HG02943 (cell line): ENCODE measurements at regions not wholly inside any gene's neighbourhood (a gene's known extent, or its start where the extent isn't known, plus 50 kb on each side); places are given as distances from the start of the nearest gene placed in this dataset.
"Not testable (repeated sequence)": the region's sequence is repeated elsewhere in the genome, so short reads cannot be mapped to it uniquely, and the experiment has no call there.

Experiments used
- ATAC-seq: cut with Tn5 transposase; IDR thresholded peaks from one replicate; pipeline ENCODE4 v1.9.1; 2021; ENCODE audit warnings: mild to moderate bottlenecking, low read depth, moderate library complexity; ENCODE audit not compliant: unreplicated experiment

DNA sequence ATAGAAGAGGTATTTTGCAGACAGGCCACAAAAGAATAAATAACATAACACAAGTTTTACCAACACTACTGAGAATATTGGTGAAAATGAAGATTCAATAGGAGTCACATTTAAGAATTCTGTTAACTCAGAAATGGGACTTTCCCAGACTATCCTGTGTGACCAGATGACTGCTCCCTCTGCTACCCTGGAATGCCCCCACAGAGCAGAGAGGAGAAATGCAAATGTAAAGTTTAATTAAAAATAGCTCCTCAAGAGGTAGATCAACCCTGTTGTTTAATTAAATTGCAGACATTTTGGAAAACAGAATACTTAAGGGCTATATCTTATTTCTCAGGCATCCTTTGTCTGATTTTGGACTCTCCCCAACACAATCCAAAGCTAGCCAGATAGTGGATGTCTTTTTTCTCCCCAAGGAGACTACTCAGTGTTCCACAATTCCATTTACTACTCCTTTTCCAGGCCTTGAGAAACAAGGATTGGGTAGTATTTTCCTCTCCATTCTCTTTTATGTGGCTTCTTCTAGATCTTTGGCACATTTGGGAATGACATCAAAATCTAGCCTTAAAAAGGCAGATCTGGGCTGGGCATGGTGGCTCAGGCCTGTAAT, 104.7 kb upstream of the TSC22D1 start:
- ATAC-seq, result no peak

DNA sequence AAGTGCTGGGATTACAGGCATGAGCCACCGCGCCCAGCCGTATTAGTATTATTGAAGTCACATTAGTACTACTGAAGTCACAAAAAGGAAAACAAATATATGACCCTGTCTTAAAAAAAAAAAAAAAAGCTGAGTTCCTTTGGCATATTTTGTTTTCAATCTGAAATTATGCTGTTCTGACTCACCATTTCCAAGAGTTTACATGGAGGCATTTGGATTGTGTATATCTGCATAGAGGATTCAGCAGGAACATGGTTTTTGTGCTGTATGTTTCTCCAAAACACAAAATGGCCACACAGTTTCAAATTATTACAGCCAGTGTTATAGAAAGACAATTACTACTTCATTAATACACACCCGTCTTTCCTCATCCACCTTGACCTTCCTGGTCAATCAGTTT, 103.5 kb upstream of the TSC22D1 start:
- no peak for ATAC-seq

DNA sequence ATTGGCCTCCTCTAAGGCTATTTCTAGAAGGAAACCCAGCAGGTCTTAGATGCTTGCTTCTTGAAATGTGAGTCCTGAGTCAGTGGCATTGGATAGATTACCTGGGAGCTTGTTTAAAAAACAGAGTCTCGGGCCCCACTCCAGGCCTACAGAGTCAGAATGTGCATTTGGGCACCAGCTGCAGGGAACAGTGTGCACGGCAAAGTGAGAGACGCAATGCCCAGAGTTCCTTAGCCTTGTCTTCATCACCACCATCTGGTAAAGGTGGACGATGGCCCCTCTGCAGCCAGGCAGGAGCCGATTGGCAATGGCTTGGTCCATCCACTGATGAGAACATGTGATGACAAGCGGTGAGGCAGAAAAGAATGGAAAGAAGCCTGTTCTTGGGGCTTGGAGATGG, 102.1 kb upstream of the TSC22D1 start:
- no peak for ATAC-seq

DNA sequence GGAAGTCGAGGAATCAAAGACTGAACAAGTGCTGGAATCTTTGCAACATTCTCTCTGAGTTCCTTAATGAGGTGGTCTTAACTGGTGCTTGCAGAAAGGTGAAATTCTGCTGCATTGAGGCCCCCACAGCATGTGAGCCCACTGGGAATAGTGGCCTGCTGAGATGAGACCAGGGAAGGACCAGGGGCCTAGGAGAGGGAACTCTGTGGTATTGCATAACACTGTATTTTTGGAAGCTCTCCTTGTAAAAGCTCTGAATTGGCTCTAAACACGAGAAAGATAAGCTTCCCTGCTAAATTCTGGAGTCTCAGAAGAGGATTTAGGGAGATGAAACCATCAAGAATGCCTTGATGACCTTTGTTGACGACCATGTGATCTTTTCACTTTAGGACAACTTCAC, 100.4 kb upstream of the TSC22D1 start:
- ATAC-seq, result no peak

DNA sequence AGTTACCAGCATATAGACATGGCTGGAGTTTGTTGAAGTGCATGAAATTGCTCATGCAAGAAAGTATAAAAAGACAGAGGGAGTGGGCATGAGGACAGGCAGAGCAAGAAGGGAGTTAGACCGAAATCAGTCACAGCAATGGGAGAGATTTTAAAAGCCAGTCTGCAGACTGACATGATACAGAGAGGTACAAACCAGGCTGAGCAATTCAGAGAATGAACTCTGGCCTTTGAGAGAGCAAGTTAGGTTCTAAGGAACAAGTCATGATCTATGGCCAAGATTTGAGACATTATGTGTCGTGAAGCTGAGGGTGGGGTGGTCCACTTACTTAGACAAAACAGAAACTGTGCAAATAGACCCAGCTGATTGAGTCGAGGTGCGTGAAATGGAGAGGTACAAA, 93.4 kb upstream of the TSC22D1 start:
- no peak for ATAC-seq

DNA sequence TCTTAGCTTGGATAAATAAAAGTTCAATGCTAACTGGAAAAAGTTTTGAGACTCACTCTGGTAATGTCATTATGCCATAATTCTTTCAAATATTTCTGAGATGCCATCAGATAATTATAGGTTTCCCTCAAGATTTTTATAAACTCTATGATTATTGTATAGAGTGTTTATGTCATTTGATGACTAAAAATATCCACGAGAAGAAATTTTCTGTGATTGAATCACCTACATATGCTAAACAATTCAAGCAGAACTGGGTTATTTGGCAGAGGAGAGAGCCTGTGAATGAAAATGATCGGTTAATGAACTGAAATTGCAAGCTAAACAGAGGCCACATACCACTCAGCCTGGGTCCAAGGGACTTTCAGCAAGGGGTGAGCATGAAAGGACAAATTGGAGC, 92.6 kb upstream of the TSC22D1 start:
- ATAC-seq, result no peak

DNA sequence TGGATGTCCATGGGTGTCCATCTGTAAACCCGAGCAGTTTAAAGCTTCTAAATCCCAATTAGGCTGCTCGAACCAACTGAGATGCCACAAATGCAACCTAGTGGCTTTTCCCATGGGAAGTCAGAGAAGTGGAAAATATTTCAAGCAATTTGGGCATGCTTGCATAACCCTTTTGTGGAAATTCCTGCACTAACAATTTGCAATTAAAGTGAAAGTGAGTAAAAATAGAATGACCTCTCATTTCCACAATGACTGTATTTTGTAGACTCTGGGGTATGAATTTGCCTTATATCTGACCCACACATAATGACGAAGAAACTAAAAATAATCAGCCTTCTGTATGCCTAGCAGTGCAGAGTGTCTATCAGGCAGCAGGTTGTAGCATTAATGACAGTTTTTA, 91.8 kb upstream of the TSC22D1 start:
- no peak for ATAC-seq

DNA sequence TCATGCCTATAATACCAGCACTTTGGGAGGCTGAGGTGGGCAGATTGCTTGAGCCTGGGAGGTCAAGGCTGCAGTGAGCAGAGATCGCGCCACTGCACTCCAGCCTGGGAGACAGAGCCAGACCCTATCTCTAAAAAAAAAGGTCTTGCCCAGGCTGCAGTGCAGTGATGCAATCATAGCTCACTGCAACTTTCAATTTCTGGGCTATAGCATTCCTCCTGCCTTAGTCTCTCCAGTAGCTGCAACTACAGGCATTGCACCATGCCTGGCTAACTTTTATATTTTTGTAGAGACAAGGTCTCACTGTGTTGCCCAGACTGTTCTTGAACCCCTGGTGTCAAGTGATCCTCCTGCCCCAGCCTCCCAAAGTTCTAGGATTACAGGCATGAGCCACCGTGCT, 90.4 kb upstream of the TSC22D1 start:
- not testable (repeated sequence) for ATAC-seq

DNA sequence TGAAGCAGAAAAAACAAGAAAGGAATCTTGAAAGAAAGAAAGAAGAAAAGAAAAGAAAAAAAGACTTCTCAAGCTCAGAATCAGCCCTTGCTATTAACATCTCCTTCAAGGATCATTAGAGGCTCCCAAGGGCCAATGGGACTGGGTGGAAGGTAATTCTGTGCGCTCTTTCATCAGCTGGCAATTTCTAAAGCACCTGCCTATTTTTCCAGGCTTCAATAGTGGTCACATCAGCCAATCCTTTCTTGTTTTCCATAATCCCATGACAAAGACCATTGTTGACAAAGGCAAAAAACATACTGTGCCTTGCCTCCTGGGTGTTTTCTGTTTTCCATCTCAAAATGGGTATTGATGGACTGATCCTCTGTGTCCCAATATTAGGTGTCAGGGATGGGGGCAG, 88.2 kb upstream of the TSC22D1 start:
- no peak for ATAC-seq

DNA sequence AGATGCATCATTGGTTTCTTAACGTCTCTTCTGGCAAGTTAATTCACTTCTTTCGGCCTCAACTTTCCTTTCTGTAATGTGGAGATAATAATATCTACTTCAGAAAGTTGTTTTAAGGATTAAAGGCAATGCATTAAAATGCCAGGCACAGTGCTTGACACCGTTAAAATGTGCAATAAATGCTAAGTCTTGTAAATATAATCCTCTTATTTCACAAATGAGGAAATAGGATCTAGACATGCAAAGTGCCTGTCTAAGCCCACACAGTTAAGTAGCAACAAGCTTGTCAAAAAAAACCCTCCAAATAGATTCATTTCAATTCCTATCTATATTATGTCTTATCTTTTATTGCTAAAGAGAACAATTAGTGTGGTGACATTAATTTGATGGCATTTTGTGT, 86.4 kb upstream of the TSC22D1 start:
- no peak for ATAC-seq

DNA sequence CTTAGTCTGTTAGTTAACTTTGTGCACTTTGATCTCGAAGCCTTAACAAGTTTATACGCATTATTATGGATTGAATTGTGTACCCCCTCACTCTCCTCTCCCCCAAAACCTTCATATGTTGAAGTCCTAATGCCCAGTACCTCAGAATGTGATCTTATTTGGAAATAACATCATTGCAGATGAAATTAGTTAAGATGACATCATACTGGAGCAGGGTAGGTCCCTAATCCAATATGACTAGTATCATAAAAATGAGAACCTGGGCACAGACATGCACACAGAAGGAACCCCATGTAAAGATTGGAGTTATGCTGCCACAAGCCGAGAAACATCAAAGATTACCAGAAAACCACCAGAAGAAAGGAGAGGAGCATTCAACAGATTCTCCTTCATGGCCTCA, 85.8 kb upstream of the TSC22D1 start:
- no peak for ATAC-seq

DNA sequence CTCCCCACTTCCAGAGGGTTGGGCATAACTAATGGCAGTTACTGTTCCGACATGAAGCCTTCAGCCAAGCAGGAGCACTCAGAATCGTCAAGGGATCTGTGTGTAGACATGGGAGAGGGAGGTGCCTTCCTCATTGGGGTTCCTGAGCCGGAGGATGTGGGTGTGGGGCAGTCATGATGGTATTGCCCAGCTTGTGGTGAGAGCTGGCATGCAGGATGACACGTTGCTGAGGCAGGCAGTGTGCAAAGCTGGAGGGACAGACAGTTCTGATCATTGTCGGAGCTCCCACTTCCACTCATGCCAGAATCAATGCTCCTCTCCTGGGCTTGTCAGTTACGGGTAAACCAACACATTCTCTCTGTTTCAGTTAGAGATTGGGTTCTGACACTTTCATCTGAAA, 83.9 kb upstream of the TSC22D1 start:
- no peak for ATAC-seq

DNA sequence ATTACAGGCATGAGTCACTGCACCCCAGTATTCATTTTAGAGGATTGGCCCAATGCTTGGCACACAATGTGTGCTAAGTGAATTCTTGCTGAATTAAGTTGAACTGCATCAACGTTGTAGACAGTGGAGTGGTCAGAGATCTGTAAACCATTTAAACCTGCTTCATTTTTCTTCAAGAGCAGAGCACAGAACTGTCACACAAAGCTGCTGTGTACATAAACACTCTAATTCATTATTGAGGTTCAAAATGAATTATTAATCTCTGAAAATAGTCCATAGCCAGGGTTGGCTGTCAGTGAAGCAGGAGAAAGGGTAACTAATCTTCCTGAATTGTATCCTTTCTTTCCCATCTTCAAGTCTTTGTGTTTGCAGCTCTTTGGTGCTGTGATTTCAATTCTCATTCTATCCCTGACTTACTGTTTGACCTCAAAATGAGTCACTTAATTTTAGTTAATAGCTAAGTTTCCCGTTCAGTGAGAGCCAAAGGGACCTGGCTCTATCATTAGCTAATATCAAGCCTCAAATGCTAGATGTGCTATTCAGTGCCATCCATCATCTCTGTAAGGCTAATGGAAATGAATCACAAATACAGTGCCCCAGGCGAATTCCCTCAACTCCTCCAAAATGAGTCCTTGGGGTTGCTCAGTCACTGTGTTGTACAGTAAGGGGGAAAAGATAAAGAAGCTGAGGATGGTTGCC, 77.0 kb upstream of the TSC22D1 start:
- ATAC-seq, result no peak

DNA sequence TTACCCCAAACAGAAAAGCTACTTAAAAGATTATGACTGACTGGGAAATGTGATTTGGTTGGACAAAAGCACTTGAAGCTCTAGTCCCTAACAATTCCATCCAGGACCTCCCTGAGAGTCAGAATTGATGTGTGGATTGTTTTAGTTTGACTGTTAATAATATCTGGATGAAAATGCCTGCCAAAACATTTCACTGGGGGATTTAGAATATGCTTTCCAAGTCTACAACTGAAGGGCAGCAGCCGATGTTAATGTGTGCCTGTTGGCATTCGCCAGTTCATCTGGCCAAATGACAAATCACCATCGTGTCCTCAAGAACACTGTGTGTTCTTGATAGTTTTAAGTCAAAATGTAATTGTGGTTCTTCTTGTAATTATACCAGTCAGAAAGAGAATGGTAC, 76.0 kb upstream of the TSC22D1 start:
- ATAC-seq, result no peak

DNA sequence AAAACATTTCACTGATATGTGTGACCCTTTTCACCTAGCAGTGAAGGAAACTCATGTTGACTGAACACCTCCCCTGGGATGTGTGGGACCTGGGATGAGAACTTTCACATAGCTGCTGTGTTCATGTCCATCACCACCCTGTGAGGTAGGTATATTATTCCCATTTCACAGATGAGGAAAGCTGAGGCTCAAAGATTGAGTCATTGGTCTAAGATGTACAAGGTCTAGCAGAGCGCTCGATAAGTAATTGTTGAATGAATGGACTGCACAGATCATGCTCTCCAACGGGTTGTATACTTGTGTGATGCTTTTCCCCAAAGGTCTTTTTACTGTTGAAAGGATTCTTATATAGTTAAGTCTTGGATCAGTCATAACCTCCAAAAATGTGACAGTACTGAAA, 75.6 kb upstream of the TSC22D1 start:
- ATAC-seq, result no peak

DNA sequence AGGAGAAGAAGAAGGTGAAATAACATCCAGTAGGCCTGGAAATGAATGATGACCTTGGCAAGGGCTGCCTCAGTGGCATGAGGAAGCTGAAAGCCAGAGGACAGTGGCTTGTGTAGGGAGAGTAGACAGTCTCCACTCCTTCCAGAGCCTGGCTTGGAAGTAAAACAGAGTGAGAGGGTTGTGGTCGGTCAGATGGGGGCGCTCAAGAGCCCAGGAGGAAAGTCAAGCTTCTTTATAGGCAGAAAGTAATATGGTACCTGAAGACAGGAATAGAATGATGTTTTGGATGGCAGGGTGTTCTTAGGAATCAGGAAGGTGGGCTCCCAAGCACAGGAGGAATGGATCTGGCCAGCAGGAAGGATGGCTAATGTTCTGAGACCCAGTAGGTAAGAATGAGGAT, 75.1 kb upstream of the TSC22D1 start:
- ATAC-seq, result no peak

DNA sequence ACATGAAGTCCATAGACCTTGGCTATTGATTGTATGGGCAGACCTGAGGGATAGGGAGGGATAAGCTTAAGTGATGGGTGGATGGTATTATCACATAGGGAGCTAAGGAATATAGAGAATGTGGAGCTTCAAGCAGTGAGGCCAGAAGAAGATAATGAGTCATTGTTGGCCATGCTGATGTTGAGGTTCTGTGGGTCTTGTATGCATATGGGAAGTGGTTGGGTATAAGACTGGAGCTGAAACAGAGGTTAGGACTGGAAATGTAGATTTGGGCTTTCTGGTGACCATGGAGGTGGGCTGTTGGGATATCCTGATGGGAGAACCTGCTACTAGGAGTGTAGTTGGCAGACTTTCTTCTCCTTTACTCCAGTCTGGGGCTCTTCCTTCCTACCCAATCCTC, 73.7 kb upstream of the TSC22D1 start:
- no peak for ATAC-seq

DNA sequence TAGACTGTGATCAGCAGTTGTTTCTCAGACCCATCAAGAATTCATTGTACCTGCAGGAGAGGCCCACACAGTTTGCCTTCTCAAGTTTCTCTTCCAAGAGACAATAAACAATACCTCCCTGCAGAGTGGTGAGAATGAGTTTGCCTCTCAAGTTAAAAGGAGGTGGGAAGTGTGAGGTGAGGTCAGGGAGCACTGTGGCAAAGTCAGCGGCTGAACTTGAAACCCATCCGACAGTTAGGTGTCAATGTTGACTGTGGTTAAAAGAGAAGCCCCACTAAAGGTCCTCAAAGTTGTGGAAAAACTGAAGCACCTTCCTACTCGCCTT, 72.9 kb upstream of the TSC22D1 start:
- ATAC-seq, result no peak

DNA sequence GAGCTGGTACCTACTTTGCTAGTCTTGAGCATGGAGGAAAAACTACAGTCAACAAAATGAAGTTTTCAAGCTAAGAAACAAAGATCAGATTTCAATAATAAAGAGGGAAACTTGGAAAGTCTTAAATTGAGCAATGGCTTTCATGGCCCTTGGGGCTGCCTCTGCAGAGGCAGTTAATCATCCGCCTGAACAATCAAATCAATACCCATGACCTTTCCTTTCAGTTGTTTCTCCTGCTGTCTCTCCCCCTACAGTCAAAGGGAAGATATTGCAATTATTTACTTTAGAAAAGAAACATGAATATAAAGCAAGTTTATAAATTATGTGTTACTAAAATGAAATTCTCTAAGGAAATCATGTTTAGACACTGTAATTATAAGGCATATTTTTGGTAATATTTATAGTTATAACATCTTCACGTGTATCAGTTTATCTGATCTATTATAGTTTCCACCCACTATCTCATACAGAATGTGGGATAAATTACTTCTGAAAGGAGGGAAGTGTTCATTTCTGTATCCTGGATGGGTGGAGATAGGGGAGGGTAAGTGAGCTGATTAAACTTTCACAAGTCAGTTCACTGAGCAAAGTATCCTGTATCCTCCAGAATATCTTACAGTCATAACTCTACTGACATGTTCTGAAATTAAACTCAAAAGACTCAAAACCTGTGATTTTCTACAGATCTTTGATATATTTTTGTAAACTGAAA, 72.4 kb upstream of the TSC22D1 start:
- no peak for ATAC-seq

DNA sequence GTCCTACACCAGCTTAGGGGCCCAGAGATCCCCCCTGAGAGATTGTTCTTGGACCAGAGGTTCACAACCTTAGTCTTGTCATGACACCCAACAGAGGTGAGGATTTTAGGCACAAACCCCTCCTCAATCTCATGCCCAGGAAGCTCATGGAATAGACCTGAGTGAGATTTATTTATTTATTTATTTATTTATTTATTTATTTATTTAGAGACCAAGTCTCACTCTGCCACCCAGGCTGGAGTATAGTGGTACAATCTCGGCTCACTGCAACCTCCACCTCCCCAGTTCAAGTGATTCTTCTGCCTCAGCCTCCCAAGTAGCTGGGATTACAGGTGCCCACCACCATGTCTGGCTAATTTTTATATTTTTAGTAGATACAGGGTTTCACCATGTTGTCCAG, 71.4 kb upstream of the TSC22D1 start:
- ATAC-seq, result not testable (repeated sequence)

DNA sequence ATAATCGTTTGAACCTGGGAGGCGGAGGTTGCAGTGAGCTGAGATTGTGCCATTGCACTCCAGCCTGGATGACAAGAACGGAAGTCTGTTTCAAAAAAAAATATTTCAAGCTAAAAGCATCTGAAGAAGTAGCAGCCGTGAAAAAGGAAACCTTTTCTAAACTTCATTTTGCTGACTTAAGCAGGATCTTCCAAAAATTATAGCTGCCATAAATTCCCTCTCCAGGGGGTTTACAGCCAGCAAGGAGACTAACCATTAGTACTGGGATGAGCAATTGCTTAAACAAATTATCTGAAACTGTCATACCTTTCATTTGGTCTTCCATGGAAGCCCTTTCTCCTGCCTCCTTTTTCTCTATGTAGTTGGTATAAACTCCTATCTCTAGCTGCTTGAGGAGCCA, 69.9 kb upstream of the TSC22D1 start:
- ATAC-seq, result no peak

DNA sequence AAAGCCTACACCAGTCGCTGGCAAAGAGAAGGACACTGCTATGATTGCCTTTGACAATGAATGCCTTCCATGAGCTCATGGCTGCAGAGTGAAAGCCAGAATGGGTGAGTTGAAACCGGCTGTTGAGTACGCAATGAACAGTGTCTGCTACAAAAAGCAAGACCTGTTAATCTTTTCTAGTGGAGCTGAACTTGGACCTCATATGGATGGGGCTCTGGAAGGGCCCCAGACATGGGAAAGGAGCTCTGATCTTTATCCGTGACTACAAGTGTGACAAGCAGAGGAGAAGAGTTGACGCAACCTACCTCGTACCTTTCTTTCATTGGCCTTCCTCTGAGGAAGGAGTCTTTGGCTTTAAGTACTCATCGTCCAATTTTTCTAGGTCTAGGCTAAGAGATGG, 67.1 kb upstream of the TSC22D1 start:
- no peak for ATAC-seq
